Fibroblast of lung (primary cell): ENCODE measurements at regions not wholly inside any gene's neighbourhood (a gene's known extent, or its start where the extent isn't known, plus 50 kb on each side); places are given as distances from the start of the nearest gene placed in this dataset.
A peak's percentile ranks its signal among the peaks of the same experiment; 100 is the strongest.

Experiments used
- DNase-seq, 2 donors: peaks; one replicate each; pipeline versions ENCODE4 v3.0.0 to v3.0.0-alpha.2; 2010; ENCODE audit warnings: low read depth in 2 of 2
- H2AFZ ChIP-seq: 2 replicates; pipeline ENCODE4 v1.5.1; 2012; ENCODE audit warnings: low read length, control low read depth, inconsistent platforms
- H3K27ac ChIP-seq: 2 replicates; pipeline ENCODE4 v1.5.1; 2011; ENCODE audit warnings: low read length, control low read depth; ENCODE audit not compliant: insufficient read depth
- H3K27me3 ChIP-seq: 2 replicates; pipeline ENCODE4 v1.5.1; 2011; ENCODE audit warnings: mild to moderate bottlenecking, low read length; ENCODE audit not compliant: control insufficient read depth, insufficient read depth
- H3K36me3 ChIP-seq: 2 replicates; pipeline ENCODE4 v1.5.1; 2011; ENCODE audit warnings: low read length; ENCODE audit not compliant: control insufficient read depth, insufficient read depth
- H3K4me1 ChIP-seq: 2 replicates; pipeline ENCODE4 v1.5.1; 2011; ENCODE audit warnings: low read length; ENCODE audit not compliant: control insufficient read depth, insufficient read depth; ENCODE audit errors: extremely low read depth
- H3K4me2 ChIP-seq: 2 replicates; pipeline ENCODE4 v1.5.1; 2011; ENCODE audit warnings: low read length, control low read depth; ENCODE audit not compliant: insufficient read depth; ENCODE audit errors: extremely low read depth
- H3K4me3 ChIP-seq, 4 experiments: fragments of 200-600 bp in 1 of 4; sonication (generic) in 1 of 4; replicated peaks in 1 of 4; 2 replicates each; pipeline ENCODE4 v1.5.1; 2011 to 2016; ENCODE audit warnings: low read length in 4 of 4, low read depth in 3 of 4, mild to moderate bottlenecking in 3 of 4, control low read depth in 2 of 4, inconsistent platforms in 1 of 4, mixed read lengths in 1 of 4; ENCODE audit not compliant: insufficient read depth in 1 of 4; ENCODE audit errors: control extremely low read depth in 1 of 4
- H3K79me2 ChIP-seq: 2 replicates; pipeline ENCODE4 v1.5.1; 2012; ENCODE audit warnings: mild to moderate bottlenecking, low read length, inconsistent platforms; ENCODE audit not compliant: control insufficient read depth, insufficient read depth
- H3K9ac ChIP-seq: 2 replicates; pipeline ENCODE4 v1.5.1; 2011; ENCODE audit warnings: mild to moderate bottlenecking, low read length, control low read depth; ENCODE audit not compliant: insufficient read depth
- H3K9me3 ChIP-seq: 2 replicates; pipeline ENCODE4 v1.5.1; 2012; ENCODE audit warnings: low read depth, low read length; ENCODE audit not compliant: control insufficient read depth, insufficient read depth
- H4K20me1 ChIP-seq: 2 replicates; pipeline ENCODE4 v1.5.1; 2011; ENCODE audit warnings: low read length; ENCODE audit not compliant: control insufficient read depth, insufficient read depth; ENCODE audit errors: extremely low read depth
- CTCF ChIP-seq, 2 donors: IDR thresholded peaks in 1 of 2; conservative IDR thresholded peaks in 1 of 2; 1 replicate in 1 of 2; 2 replicates in 1 of 2; pipeline ENCODE4 v1.5.1; 2011 to 2012; ENCODE audit warnings: low read length in 2 of 2, control low read depth in 1 of 2, inconsistent platforms in 1 of 2, low read depth in 1 of 2, mild to moderate bottlenecking in 1 of 2
- EZH2 ChIP-seq: IDR thresholded peaks from 2 replicates; pipeline ENCODE4 v1.5.1; 2012; ENCODE audit warnings: low read length, control low read depth, mild to moderate bottlenecking; ENCODE audit errors: missing control alignments

GRCh38 chr9:81499021-81499454, 190.3 kb downstream of the TLE1 start:
- Histone ChIP-seq H3K36me3 (no peaks in the 10 kb centered on the region), H3K4me2 (peak overlapping the region; percentile 45), H3K79me2 (no peaks in the 10 kb centered on the region), H2AFZ (no peak overlapping the region), H3K27me3 (no peaks in the 10 kb centered on the region), H3K4me1 (peaks cover 8% of the 10 kb centered on the region), H4K20me1 (no peaks in the 10 kb centered on the region), H3K4me3 (peak overlapping the region in 1 of 4 experiments; percentile 7), H3K9me3 (no peaks in the 10 kb centered on the region), H3K9ac (no peak overlapping the region), H3K27ac (no peak overlapping the region)
- DNase-seq: peak; percentile 80 to 93
- TF ChIP-seq CTCF (conservative IDR thresholded peaks at IDR 0.05 in 1 of 2, IDR thresholded peaks at IDR 0.05 in 1 of 2; ENCODE audit: low read depth in 1 of 2, low read length in 2 of 2) (no peak), EZH2 (no peak)

GRCh38 chr9:81498576-81498975, 190.8 kb downstream of the TLE1 start:
- Histone ChIP-seq H3K4me3 (peak overlapping the region in 1 of 4 experiments; percentile 7), H3K27ac (no peak overlapping the region)

GRCh38 chr9:81497091-81497490, 192.3 kb downstream of the TLE1 start:
- H3K9ac ChIP-seq: no peak overlapping the region
- no peaks in the 10 kb centered on the region for H3K79me2 ChIP-seq
- H3K4me1 ChIP-seq: peaks cover 18% of the 10 kb centered on the region
- peak in 1 of 2 donors; percentile 46 for DNase-seq
- H3K4me3 ChIP-seq: no peak overlapping the region
- no peaks in the 10 kb centered on the region for H3K36me3 ChIP-seq
- H2AFZ ChIP-seq: no peak overlapping the region
- H3K27me3 ChIP-seq: no peaks in the 10 kb centered on the region
- TF ChIP-seq CTCF (conservative IDR thresholded peaks at IDR 0.05 in 1 of 2, IDR thresholded peaks at IDR 0.05 in 1 of 2; ENCODE audit: low read depth in 1 of 2, low read length in 2 of 2) (no peak), EZH2 (no peak)
- no peak overlapping the region for H3K4me2 ChIP-seq
- H4K20me1 ChIP-seq: no peaks in the 10 kb centered on the region
- H3K27ac ChIP-seq: no peak overlapping the region
- H3K9me3 ChIP-seq: no peaks in the 10 kb centered on the region

More at GRCh38 chr9:81498576-81498975, 190.8 kb downstream of the TLE1 start:
- Histone ChIP-seq H3K27me3 (no peaks in the 10 kb centered on the region), H3K9me3 (no peaks in the 10 kb centered on the region), H4K20me1 (no peaks in the 10 kb centered on the region), H3K4me2 (peak overlapping the region; percentile 45), H3K4me1 (peaks cover 11% of the 10 kb centered on the region), H3K79me2 (no peaks in the 10 kb centered on the region), H3K36me3 (no peaks in the 10 kb centered on the region), H2AFZ (no peak overlapping the region), H3K9ac (no peak overlapping the region)
- TF ChIP-seq EZH2: no peak
- no peak for TF ChIP-seq CTCF (conservative IDR thresholded peaks at IDR 0.05 in 1 of 2, IDR thresholded peaks at IDR 0.05 in 1 of 2; ENCODE audit: low read depth in 1 of 2, low read length in 2 of 2)
- DNase-seq: no peak
